Urinary bladder (tissue), 3 donors: ENCODE measurements at regions not wholly inside any gene's neighbourhood (a gene's known extent, or its start where the extent isn't known, plus 50 kb on each side); places are given as distances from the start of the nearest gene placed in this dataset.

ENCODE experiments used
- DNase-seq: peaks from one replicate; pipeline ENCODE4 v3.0.0-alpha.2; 2015; ENCODE audit errors: extremely low spot score
- H3K27ac ChIP-seq: one replicate; pipeline ENCODE4 v1.5.1; 2013; ENCODE audit warnings: low read depth, mild to moderate bottlenecking, moderate library complexity
- H3K36me3 ChIP-seq: one replicate; pipeline ENCODE4 v1.6.1; 2013; ENCODE audit warnings: mild to moderate bottlenecking, moderate library complexity; ENCODE audit not compliant: insufficient read depth
- H3K4me1 ChIP-seq: one replicate; pipeline ENCODE4 v1.6.1; 2013; ENCODE audit warnings: mild to moderate bottlenecking, moderate library complexity; ENCODE audit not compliant: insufficient read depth
- H3K4me3 ChIP-seq: one replicate; pipeline ENCODE4 v1.5.1; 2013; ENCODE audit warnings: low read depth, low read length
- WGBS: extraction: QIAGEN DNeasy Blood & Tissue Kit; methylation state at CpG from one replicate; pipeline ENCODE4 v1.1.7; 2013; 5-methylcytosine and 5-hydroxymethylcytosine counted together
- donor health status: healthy with polysubstance abuse.
- donor health status: healthy.

DNA sequence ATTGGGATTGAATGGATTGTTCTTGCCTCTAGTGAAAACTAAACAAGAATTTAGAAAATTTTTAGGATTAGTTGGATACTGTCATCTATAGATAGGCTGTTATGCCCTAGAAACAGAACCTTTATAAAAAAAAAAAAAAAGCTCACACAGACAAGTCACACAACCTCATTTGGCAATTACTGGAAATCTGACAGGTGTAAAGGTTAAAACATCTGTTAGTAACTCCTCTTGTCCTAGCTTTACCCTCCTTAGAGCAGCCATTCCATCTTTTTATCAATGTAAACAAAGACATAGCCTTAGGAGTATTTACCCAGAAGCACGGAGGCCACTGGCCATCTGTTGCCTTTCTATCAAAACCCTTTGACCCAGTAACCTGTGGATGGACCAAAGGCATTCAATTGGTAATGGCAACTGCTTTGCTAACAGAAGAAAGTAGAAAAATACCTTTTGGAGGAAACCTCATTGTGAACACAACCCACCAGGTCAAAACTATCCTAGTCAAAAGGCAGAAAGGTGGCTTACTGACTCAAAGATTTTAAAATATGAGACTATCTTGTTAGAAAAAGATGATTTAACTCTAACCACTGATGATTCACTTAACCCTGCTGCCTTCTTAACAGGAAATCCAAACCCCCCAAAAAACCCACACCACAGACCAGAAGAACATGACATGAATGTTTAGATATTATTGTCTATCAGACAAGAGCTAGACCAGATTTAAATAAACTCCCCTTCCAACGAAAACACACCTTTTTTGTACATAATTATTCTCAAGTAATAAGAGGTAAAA, 357.2 kb upstream of the HSFY2 start:
- Histone ChIP-seq H3K4me1 (no peaks in the 10 kb centered on the region), H3K4me3 (no peak overlapping the region), H3K36me3 (no peaks in the 10 kb centered on the region), H3K27ac (no peak overlapping the region)
- DNase-seq = no peak
- WGBS = 47% methylated on average over 2 of the region's 2 CpGs

DNA sequence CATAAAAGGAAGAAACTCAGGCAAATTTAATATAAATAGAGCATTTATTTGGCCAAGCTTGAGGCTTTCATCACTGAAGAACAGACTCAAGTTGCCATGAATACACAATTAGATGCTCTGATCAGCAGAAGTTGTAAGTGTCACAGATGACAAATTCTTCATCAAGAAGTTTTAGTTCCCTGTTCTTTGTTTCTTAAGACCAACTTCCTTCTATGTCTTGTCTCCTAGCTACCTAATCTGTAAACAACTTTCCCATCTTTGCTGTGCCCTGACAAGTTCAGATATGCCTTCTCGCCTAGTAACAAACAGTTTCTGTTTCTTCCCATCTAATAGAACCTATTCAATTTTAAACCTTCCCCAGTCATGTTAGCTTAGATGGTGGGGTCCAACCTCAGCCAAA, 353.4 kb upstream of the HSFY2 start:
- Histone ChIP-seq H3K4me1 (no peaks in the 10 kb centered on the region), H3K4me3 (no peak overlapping the region), H3K36me3 (no peaks in the 10 kb centered on the region), H3K27ac (no peak overlapping the region)
- 80% methylated on average over 1 of the region's 1 CpG for WGBS
- DNase-seq = no peak

GRCh38 chrY:19124609-19125008, 351.1 kb upstream of the HSFY2 start:
- WGBS = 84% methylated on average over 2 of the region's 2 CpGs
- no peak overlapping the region for H3K27ac ChIP-seq
- H3K36me3 ChIP-seq = no peaks in the 10 kb centered on the region
- DNase-seq = no peak
- H3K4me3 ChIP-seq = no peak overlapping the region
- no peaks in the 10 kb centered on the region for H3K4me1 ChIP-seq

- no peak overlapping the region for H3K4me3 ChIP-seq
- no peaks in the 10 kb centered on the region for H3K36me3 ChIP-seq
- DNase-seq = no peak
- no peak overlapping the region for H3K27ac ChIP-seq
- no peaks in the 10 kb centered on the region for H3K4me1 ChIP-seq
Measured at GRCh38 chrY:19122450-19122849, 348.9 kb upstream of the HSFY2 start.

DNA sequence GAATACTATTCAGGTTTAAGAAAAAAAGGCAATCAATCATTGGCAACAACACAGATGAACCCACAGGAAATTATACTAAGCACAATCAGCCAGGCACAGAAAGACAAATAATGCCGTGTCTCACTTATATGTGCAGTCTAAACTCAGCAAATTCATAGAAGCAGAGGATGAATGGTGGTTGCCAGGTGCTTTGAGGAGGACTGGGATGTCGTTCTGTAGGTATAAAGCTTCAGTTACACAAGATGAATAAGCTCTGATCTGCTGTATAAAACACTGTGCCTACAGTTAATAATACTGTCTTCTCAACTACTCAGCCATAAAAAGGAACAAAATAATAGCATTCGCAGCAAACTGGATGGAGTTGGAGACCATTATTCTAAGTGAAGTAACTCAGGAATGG, 324.8 kb upstream of the HSFY2 start:
- WGBS = 80% methylated on average over 3 of the region's 3 CpGs
- H3K27ac ChIP-seq = no peak overlapping the region
- H3K36me3 ChIP-seq = no peaks in the 10 kb centered on the region
- DNase-seq = no peak
- H3K4me3 ChIP-seq = no peak overlapping the region
- H3K4me1 ChIP-seq = no peaks in the 10 kb centered on the region

GRCh38 chrY:19095460-19095859, 321.9 kb upstream of the HSFY2 start:
- Histone ChIP-seq H3K27ac (no peak overlapping the region), H3K4me3 (no peak overlapping the region), H3K36me3 (no peaks in the 10 kb centered on the region), H3K4me1 (no peaks in the 10 kb centered on the region)
- no peak for DNase-seq

GRCh38 chrY:19083006-19083405, 309.5 kb upstream of the HSFY2 start:
- Histone ChIP-seq H3K4me1 (no peaks in the 10 kb centered on the region), H3K36me3 (no peaks in the 10 kb centered on the region), H3K4me3 (no peak overlapping the region), H3K27ac (no peak overlapping the region)
- DNase-seq = no peak
- 93% methylated on average over 2 of the region's 2 CpGs for WGBS

GRCh38 chrY:19077698-19078113, 304.2 kb upstream of the HSFY2 start:
- H3K4me1 ChIP-seq = no peaks in the 10 kb centered on the region
- DNase-seq = no peak
- H3K27ac ChIP-seq = peak overlapping the region; percentile 41
- peak overlapping the region; percentile 62 for H3K4me3 ChIP-seq
- H3K36me3 ChIP-seq = no peaks in the 10 kb centered on the region
- WGBS = 8% methylated on average over 37 of the region's 37 CpGs

DNA sequence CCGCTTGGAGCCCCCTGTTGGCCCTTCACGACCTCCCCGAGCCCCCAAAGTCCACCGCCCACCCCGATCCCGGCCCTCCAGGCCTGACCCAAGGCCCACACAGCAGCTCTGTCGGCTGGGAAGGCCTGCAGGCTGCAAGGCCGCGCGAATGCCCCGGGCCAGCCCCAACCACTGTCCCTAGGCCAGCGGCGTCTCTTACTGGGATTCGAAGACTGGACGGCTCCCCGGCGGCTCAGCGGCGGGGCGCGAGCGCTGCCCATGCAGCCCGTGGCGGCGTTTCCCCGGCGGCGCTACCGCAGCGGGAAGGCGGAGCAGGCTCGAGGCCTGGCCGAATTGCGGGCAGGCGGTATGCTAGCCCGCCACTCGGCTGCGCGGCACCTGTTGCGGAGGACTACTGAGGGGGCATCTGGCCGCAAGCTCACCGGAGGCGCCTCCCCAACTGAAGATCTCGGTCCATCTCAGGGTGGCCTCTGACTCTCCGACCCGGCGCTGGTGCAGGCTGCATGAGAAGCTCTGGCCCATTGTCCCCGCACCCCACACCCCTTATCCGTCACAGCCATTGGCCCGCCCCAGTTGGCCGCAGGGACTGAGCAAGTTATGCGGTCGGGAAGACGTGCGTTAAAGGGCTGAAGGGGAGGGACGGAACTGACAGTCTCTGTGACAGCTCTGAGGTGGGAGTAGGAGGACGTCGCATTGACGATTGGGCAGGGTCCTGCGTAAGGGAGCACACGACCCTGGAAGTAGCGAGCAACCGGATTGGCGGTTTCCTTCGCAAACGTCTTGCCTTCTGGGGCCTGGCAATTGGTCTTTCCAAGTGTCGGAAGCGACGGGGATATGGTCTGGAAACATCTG, 303.5 kb upstream of the HSFY2 start:
- DNase-seq = peak; percentile 45
- 2% methylated on average over 69 of the region's 69 CpGs for WGBS
- peak overlapping the region; percentile 62 for H3K4me3 ChIP-seq
- H3K4me1 ChIP-seq = no peaks in the 10 kb centered on the region
- H3K27ac ChIP-seq = peak overlapping the region; percentile 79
- H3K36me3 ChIP-seq = no peaks in the 10 kb centered on the region

DNA sequence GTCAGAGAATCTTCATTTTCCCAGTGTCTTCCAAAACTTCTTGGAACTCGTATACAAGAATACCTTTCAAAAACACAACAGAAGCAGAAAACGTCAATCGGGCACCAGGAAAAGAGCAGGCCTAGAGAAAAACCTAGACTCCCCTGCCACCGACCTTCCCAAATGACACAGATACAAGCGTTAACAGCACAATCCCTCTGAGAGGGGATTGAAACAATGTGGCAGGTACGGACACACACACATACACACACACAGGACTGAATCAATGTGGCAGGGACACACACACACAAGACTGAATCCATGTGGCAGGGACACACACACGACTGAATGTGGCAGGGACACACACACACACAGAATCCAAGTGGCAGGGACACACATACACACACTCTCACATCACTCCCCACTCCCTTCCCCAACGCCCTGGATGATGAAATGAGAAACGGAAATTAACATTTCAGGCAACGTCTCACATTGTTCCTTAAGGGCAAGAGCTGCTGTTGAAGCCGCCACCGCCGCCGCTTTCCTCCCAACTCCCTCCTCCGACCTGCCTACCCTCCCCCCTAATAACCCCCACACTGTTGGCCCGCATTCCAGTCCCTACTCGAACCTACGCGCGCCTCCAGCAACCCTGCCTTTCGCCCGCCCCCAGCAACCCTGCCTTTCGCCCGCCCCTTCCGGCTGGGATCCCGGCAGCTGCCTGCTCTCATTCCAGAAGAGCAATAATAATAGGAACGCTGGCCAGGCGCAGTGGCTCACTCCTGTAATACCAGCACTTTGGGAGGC, 302.1 kb upstream of the HSFY2 start:
- WGBS = 2% methylated on average over 28 of the region's 28 CpGs
- no peaks in the 10 kb centered on the region for H3K4me1 ChIP-seq
- peak overlapping the region; percentile 62 for H3K4me3 ChIP-seq
- H3K27ac ChIP-seq = no peak overlapping the region
- no peaks in the 10 kb centered on the region for H3K36me3 ChIP-seq
- peak; percentile 66 for DNase-seq

- Histone ChIP-seq H3K36me3 (no peaks in the 10 kb centered on the region), H3K27ac (no peak overlapping the region), H3K4me3 (no peak overlapping the region), H3K4me1 (no peaks in the 10 kb centered on the region)
- no peak for DNase-seq
Measured at GRCh38 chrY:19067435-19067834, 293.9 kb upstream of the HSFY2 start.

DNA sequence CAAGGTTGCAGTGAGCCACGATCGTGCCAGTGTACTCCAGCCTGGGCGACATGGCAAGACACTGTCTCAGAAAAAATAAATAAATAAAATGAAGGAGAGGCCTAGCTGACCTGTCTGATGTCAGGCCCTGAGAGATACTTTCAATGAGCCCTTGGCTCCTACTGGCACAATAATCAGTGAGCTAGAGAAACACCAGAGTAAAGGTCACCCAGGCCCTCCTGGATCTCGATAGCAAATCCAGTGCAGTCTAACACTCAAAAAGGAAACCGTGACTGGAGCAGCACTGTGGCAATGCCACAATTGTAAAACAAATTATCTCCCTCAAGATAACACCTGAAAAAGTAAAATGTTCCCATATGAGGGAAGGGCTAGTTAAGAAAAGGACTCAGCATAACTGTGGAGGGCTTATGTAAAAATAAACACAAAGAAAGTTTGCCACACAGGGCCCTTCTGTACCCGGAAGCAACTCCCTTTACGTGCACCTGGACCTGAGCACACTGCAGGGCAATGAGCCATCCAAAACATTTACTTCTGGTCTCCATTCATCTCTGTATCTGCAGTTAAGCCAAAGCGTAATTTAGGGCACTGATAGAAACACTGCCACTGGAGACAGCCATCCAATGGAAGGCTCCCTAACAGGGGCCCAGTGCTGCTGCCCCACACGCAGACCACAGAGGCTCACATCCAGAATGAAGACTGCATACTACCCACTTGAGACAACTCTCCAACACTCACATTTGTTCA, 293.1 kb upstream of the HSFY2 start:
- 68% methylated on average over 9 of the region's 9 CpGs for WGBS
- Histone ChIP-seq H3K4me1 (no peaks in the 10 kb centered on the region), H3K27ac (no peak overlapping the region), H3K4me3 (no peak overlapping the region), H3K36me3 (no peaks in the 10 kb centered on the region)
- DNase-seq = no peak

GRCh38 chrY:19065119-19065518, 291.6 kb upstream of the HSFY2 start:
- WGBS = 96% methylated on average over 5 of the region's 5 CpGs
- Histone ChIP-seq H3K4me3 (no peak overlapping the region), H3K36me3 (no peaks in the 10 kb centered on the region), H3K27ac (no peak overlapping the region), H3K4me1 (no peaks in the 10 kb centered on the region)
- no peak for DNase-seq
